Activated T-cell treated with anti-CD3 and anti-CD28 coated beads, Interleukin-2, amount 50 U/mL, for 4 hours (primary cell): ENCODE measurements at regions not wholly inside any gene's neighbourhood (a gene's known extent, or its start where the extent isn't known, plus 50 kb on each side); places are given as distances from the start of the nearest gene placed in this dataset.
"Not testable (repeated sequence)": the region's sequence is repeated elsewhere in the genome, so short reads cannot be mapped to it uniquely, and the experiment has no call there.

Source experiments
- ATAC-seq, 2 donors: fragments of 200-7000 bp; cut with Tn5 transposase; one replicate each; pipeline ENCODE4 v1.10.0; 2021
- DNase-seq: peaks from one replicate; pipeline ENCODE4 v3.0.0-alpha.2; 2020
- H3K27me3 Mint-ChIP-seq: one replicate; pipeline ENCODE4 v1.8.0; 2021; ENCODE audit warnings: low read depth, mixed read lengths
- H3K36me3 Mint-ChIP-seq: one replicate; pipeline ENCODE4 v1.8.0; 2022; ENCODE audit warnings: mixed read lengths; ENCODE audit not compliant: insufficient read depth
- H3K4me1 Mint-ChIP-seq: one replicate; pipeline ENCODE4 v1.8.0; 2021; ENCODE audit warnings: low read depth, mixed read lengths
- H3K4me3 Mint-ChIP-seq: one replicate; pipeline ENCODE4 v1.8.0; 2021; ENCODE audit warnings: mild to moderate bottlenecking, moderate library complexity, mixed read lengths
- H3K9me3 Mint-ChIP-seq: one replicate; pipeline ENCODE4 v1.8.0; 2021; ENCODE audit warnings: mixed read lengths

GRCh38 chr2:16905325-16905724, 239.7 kb upstream of the CYRIA start:
- H3K36me3 Mint-ChIP-seq, ATAC-seq, H3K4me3 Mint-ChIP-seq, H3K9me3 Mint-ChIP-seq, DNase-seq, H3K27me3 Mint-ChIP-seq, H3K4me1 Mint-ChIP-seq: not testable (repeated sequence)

- Mint-ChIP-seq H3K27me3 (no peaks in the 10 kb centered on the region), H3K4me1 (no peaks in the 10 kb centered on the region), H3K4me3 (no peak overlapping the region), H3K36me3 (no peaks in the 10 kb centered on the region), H3K9me3 (no peaks in the 10 kb centered on the region)
- DNase-seq (no peak), ATAC-seq (no peak)
These were observed 234.9 kb upstream of the CYRIA start for GRCh38 chr2:16900405-16901025.

GRCh38 chr2:16899958-16900357, 234.3 kb upstream of the CYRIA start:
- Mint-ChIP-seq H3K4me3 (no peak overlapping the region), H3K36me3 (no peaks in the 10 kb centered on the region), H3K4me1 (no peaks in the 10 kb centered on the region), H3K9me3 (no peaks in the 10 kb centered on the region), H3K27me3 (no peaks in the 10 kb centered on the region)
- ATAC-seq: no peak
- DNase-seq: no peak

- Mint-ChIP-seq H3K9me3 (no peaks in the 10 kb centered on the region), H3K27me3 (no peaks in the 10 kb centered on the region), H3K4me1 (no peaks in the 10 kb centered on the region), H3K4me3 (no peak overlapping the region), H3K36me3 (no peaks in the 10 kb centered on the region)
- no peak for DNase-seq
- no peak for ATAC-seq
These were observed 224.4 kb upstream of the CYRIA start for GRCh38 chr2:16890081-16890480.

GRCh38 chr2:16885027-16885426, 219.4 kb upstream of the CYRIA start:
- Mint-ChIP-seq H3K9me3 (no peaks in the 10 kb centered on the region), H3K4me1 (no peaks in the 10 kb centered on the region), H3K36me3 (no peaks in the 10 kb centered on the region), H3K4me3 (no peak overlapping the region), H3K27me3 (no peaks in the 10 kb centered on the region)
- no peak for ATAC-seq
- DNase-seq: no peak

- Mint-ChIP-seq H3K9me3 (no peaks in the 10 kb centered on the region), H3K27me3 (no peaks in the 10 kb centered on the region), H3K4me3 (no peak overlapping the region), H3K4me1 (no peaks in the 10 kb centered on the region), H3K36me3 (no peaks in the 10 kb centered on the region)
- DNase-seq (no peak), ATAC-seq (no peak)
These were observed 217.1 kb upstream of the CYRIA start for GRCh38 chr2:16882706-16883105.

- Mint-ChIP-seq H3K9me3 (no peaks in the 10 kb centered on the region), H3K36me3 (no peaks in the 10 kb centered on the region), H3K4me3 (no peak overlapping the region), H3K4me1 (no peaks in the 10 kb centered on the region), H3K27me3 (no peaks in the 10 kb centered on the region)
- DNase-seq (no peak), ATAC-seq (no peak)
These were observed 215.5 kb upstream of the CYRIA start for GRCh38 chr2:16881122-16881521.

- no peak for DNase-seq
- ATAC-seq: no peak
- no peaks in the 10 kb centered on the region for H3K4me1 Mint-ChIP-seq
- no peak overlapping the region for H3K4me3 Mint-ChIP-seq
- H3K9me3 Mint-ChIP-seq: no peaks in the 10 kb centered on the region
- H3K27me3 Mint-ChIP-seq: no peaks in the 10 kb centered on the region
- H3K36me3 Mint-ChIP-seq: no peaks in the 10 kb centered on the region
These were observed 205.8 kb upstream of the CYRIA start for GRCh38 chr2:16871411-16871810.

- no peaks in the 10 kb centered on the region for H3K9me3 Mint-ChIP-seq
- no peak overlapping the region for H3K4me3 Mint-ChIP-seq
- no peak for ATAC-seq
- no peaks in the 10 kb centered on the region for H3K4me1 Mint-ChIP-seq
- H3K36me3 Mint-ChIP-seq: no peaks in the 10 kb centered on the region
- H3K27me3 Mint-ChIP-seq: no peaks in the 10 kb centered on the region
- no peak for DNase-seq
These were observed 204.9 kb upstream of the CYRIA start for GRCh38 chr2:16870491-16871076.

- DNase-seq: no peak
- Mint-ChIP-seq H3K36me3 (no peaks in the 10 kb centered on the region), H3K9me3 (no peaks in the 10 kb centered on the region), H3K4me1 (no peaks in the 10 kb centered on the region), H3K27me3 (no peaks in the 10 kb centered on the region), H3K4me3 (no peak overlapping the region)
- ATAC-seq: no peak
These were observed 204.1 kb upstream of the CYRIA start for GRCh38 chr2:16869711-16870110.

GRCh38 chr2:16862471-16862870, 196.8 kb upstream of the CYRIA start:
- H3K4me3 Mint-ChIP-seq: no peak overlapping the region
- DNase-seq: no peak
- no peaks in the 10 kb centered on the region for H3K4me1 Mint-ChIP-seq
- no peaks in the 10 kb centered on the region for H3K36me3 Mint-ChIP-seq
- no peaks in the 10 kb centered on the region for H3K27me3 Mint-ChIP-seq
- peaks cover 8% of the 10 kb centered on the region for H3K9me3 Mint-ChIP-seq
- no peak for ATAC-seq

GRCh38 chr2:16861530-16861929, 195.9 kb upstream of the CYRIA start:
- ATAC-seq (no peak), DNase-seq (no peak)
- H3K4me3 Mint-ChIP-seq: no peak overlapping the region
- H3K4me1 Mint-ChIP-seq: no peaks in the 10 kb centered on the region
- no peaks in the 10 kb centered on the region for H3K27me3 Mint-ChIP-seq
- peaks cover 8% of the 10 kb centered on the region for H3K9me3 Mint-ChIP-seq
- no peaks in the 10 kb centered on the region for H3K36me3 Mint-ChIP-seq

GRCh38 chr2:16861111-16861510, 195.5 kb upstream of the CYRIA start:
- no peaks in the 10 kb centered on the region for H3K27me3 Mint-ChIP-seq
- ATAC-seq (no peak), DNase-seq (no peak)
- H3K9me3 Mint-ChIP-seq: peaks cover 8% of the 10 kb centered on the region
- no peak overlapping the region for H3K4me3 Mint-ChIP-seq
- H3K36me3 Mint-ChIP-seq: no peaks in the 10 kb centered on the region
- H3K4me1 Mint-ChIP-seq: no peaks in the 10 kb centered on the region

GRCh38 chr2:16860627-16861026, 195.0 kb upstream of the CYRIA start:
- ATAC-seq (no peak), DNase-seq (no peak)
- no peaks in the 10 kb centered on the region for H3K27me3 Mint-ChIP-seq
- H3K4me1 Mint-ChIP-seq: no peaks in the 10 kb centered on the region
- H3K36me3 Mint-ChIP-seq: no peaks in the 10 kb centered on the region
- H3K9me3 Mint-ChIP-seq: peaks cover 8% of the 10 kb centered on the region
- H3K4me3 Mint-ChIP-seq: no peak overlapping the region

GRCh38 chr2:16855183-16855582, 189.5 kb upstream of the CYRIA start:
- no peaks in the 10 kb centered on the region for H3K36me3 Mint-ChIP-seq
- no peaks in the 10 kb centered on the region for H3K4me1 Mint-ChIP-seq
- no peaks in the 10 kb centered on the region for H3K27me3 Mint-ChIP-seq
- H3K4me3 Mint-ChIP-seq: no peak overlapping the region
- ATAC-seq: peak in 1 of 2 donors; percentile 34
- peaks cover 8% of the 10 kb centered on the region for H3K9me3 Mint-ChIP-seq
- DNase-seq: no peak
